ENCODE measurements at regions not wholly inside any gene's neighbourhood (a gene's known extent, or its start where the extent isn't known, plus 50 kb on each side); places are given as distances from the start of the nearest gene placed in this dataset.
"Not testable (repeated sequence)": the region's sequence is repeated elsewhere in the genome, so short reads cannot be mapped to it uniquely, and the experiment has no call there.

GRCh38 chr5:66348387-66349125 lies 204.5 kb downstream of the SREK1 start:
- DNase-seq (ENCODE audit: low read depth in 2 of 2), result no peak

GRCh38 chr5:66351813-66352212 lies 207.7 kb downstream of the SREK1 start:
- no peak for DNase-seq (ENCODE audit: low read depth in 2 of 2)

GRCh38 chr5:66353186-66353585 lies 209.1 kb downstream of the SREK1 start:
- DNase-seq (ENCODE audit: low read depth in 2 of 2), result no peak

GRCh38 chr5:66354422-66354821 lies 210.3 kb downstream of the SREK1 start:
- DNase-seq (ENCODE audit: low read depth in 2 of 2), result no peak

- DNase-seq (ENCODE audit: low read depth in 2 of 2), result no peak
Observed at GRCh38 chr5:66356011-66356565, 212.0 kb downstream of the SREK1 start.

- DNase-seq (ENCODE audit: low read depth in 2 of 2), result no peak
Observed at GRCh38 chr5:66358741-66359140, 214.6 kb downstream of the SREK1 start.

- DNase-seq (ENCODE audit: low read depth in 2 of 2), result no peak
Observed at GRCh38 chr5:66361070-66361469, 217.0 kb downstream of the SREK1 start.

GRCh38 chr5:66362046-66362445 lies 217.9 kb downstream of the SREK1 start:
- DNase-seq (ENCODE audit: low read depth in 2 of 2), result no peak

GRCh38 chr5:66362687-66363086 lies 218.6 kb downstream of the SREK1 start:
- DNase-seq (ENCODE audit: low read depth in 2 of 2), result no peak

- no peak for DNase-seq (ENCODE audit: low read depth in 2 of 2)
Observed at GRCh38 chr5:66363097-66363496, 219.0 kb downstream of the SREK1 start.

GRCh38 chr5:66364186-66364585 lies 220.1 kb downstream of the SREK1 start:
- DNase-seq (ENCODE audit: low read depth in 2 of 2), result no peak

- DNase-seq (ENCODE audit: low read depth in 2 of 2), result no peak
Observed at GRCh38 chr5:66365981-66366380, 221.9 kb downstream of the SREK1 start.

GRCh38 chr5:66367814-66368541 lies 223.9 kb downstream of the SREK1 start:
- no peak for DNase-seq (ENCODE audit: low read depth in 2 of 2)

- DNase-seq (ENCODE audit: low read depth in 2 of 2), result no peak
Observed at GRCh38 chr5:66368811-66369210, 224.7 kb downstream of the SREK1 start.

GRCh38 chr5:66377747-66378146 lies 218.4 kb upstream of the MAST4 start:
- DNase-seq (ENCODE audit: low read depth in 2 of 2), result no peak

GRCh38 chr5:66378407-66378806 lies 217.8 kb upstream of the MAST4 start:
- DNase-seq (ENCODE audit: low read depth in 2 of 2), result no peak

GRCh38 chr5:66382152-66382551 lies 214.0 kb upstream of the MAST4 start:
- no peak for DNase-seq (ENCODE audit: low read depth in 2 of 2)

GRCh38 chr5:66405145-66405544 lies 191.0 kb upstream of the MAST4 start:
- DNase-seq (ENCODE audit: low read depth in 2 of 2), result not testable (repeated sequence)

GRCh38 chr5:66406761-66407336 lies 189.3 kb upstream of the MAST4 start:
- no peak for DNase-seq (ENCODE audit: low read depth in 2 of 2)

- no peak for DNase-seq (ENCODE audit: low read depth in 2 of 2)
Observed at GRCh38 chr5:66407765-66408164, 188.4 kb upstream of the MAST4 start.

- no peak for DNase-seq (ENCODE audit: low read depth in 2 of 2)
Observed at GRCh38 chr5:66408576-66408975, 187.6 kb upstream of the MAST4 start.

- no peak for DNase-seq (ENCODE audit: low read depth in 2 of 2)
Observed at GRCh38 chr5:66410122-66410521, 186.1 kb upstream of the MAST4 start.

- DNase-seq (ENCODE audit: low read depth in 2 of 2), result no peak
Observed at GRCh38 chr5:66411701-66412100, 184.5 kb upstream of the MAST4 start.

Measured in fibroblast of skin of left quadriceps (primary cell).